GM23338 (cell line): ENCODE measurements at regions not wholly inside any gene's neighbourhood (a gene's known extent, or its start where the extent isn't known, plus 50 kb on each side); places are given as distances from the start of the nearest gene placed in this dataset.

Experiments
- CTCF ChIP-seq, 2 experiments: fragments of 200-600 bp in 1 of 2; sonication (generic) in 1 of 2; conservative IDR thresholded peaks; 2 replicates each; pipeline versions ENCODE4 v1.5.1 to v1.6.1; 2016 to 2017; ENCODE audit warnings: antibody characterized with exemption in 2 of 2, low read depth in 2 of 2, mild to moderate bottlenecking in 2 of 2, moderate library complexity in 1 of 2
- EZH2 ChIP-seq: fragments of 200-600 bp; sonication (generic); IDR thresholded peaks from one replicate; pipeline ENCODE4 v1.8.0; 2017; ENCODE audit warnings: antibody characterized with exemption, mild to moderate bottlenecking, low read depth; ENCODE audit not compliant: unreplicated experiment
- EZH2phosphoT487 ChIP-seq: fragments of 200-600 bp; sonication (generic); IDR thresholded peaks from one replicate; pipeline ENCODE4 v1.8.1; 2018; ENCODE audit warnings: antibody characterized with exemption; ENCODE audit not compliant: unreplicated experiment
- JUNB ChIP-seq: IDR thresholded peaks from one replicate; pipeline ENCODE4 v1.6.1; 2016; ENCODE audit warnings: antibody characterized with exemption; ENCODE audit not compliant: unreplicated experiment
- POLR2AphosphoS5 ChIP-seq: IDR thresholded peaks from 2 replicates; pipeline ENCODE4 v1.6.1; 2016; ENCODE audit warnings: antibody characterized with exemption, low read depth
- REST ChIP-seq: IDR thresholded peaks from one replicate; pipeline ENCODE4 v1.6.1; 2018; ENCODE audit warnings: antibody characterized with exemption; ENCODE audit not compliant: unreplicated experiment
- STAT1 ChIP-seq: IDR thresholded peaks from one replicate; pipeline ENCODE4 v1.6.1; 2016; ENCODE audit warnings: antibody characterized with exemption; ENCODE audit not compliant: unreplicated experiment

- no peak for TF ChIP-seq POLR2AphosphoS5
- no peak for TF ChIP-seq CTCF (conservative IDR thresholded peaks at IDR 0.05; ENCODE audit: low read depth in 2 of 2)
- TF ChIP-seq EZH2phosphoT487: no peak
- TF ChIP-seq REST: no peak
- TF ChIP-seq EZH2: no peak
- TF ChIP-seq STAT1: no peak
- no peak for TF ChIP-seq JUNB
Observed at GRCh38 chr9:11402621-11403020, 789.8 kb upstream of the PTPRD start.
